KG1 (cell line): ENCODE measurements at regions not wholly inside any gene's neighbourhood (a gene's known extent, or its start where the extent isn't known, plus 50 kb on each side); places are given as distances from the start of the nearest gene placed in this dataset.

Experiments used
- DNase-seq: peaks from one replicate; lab custom pipeline; 2025; lab: John Stamatoyannopoulos, UW

GRCh38 chr2:136212426-136213378 lies 94.8 kb upstream of the CXCR4 start:
- DNase-seq = no peak

- DNase-seq = no peak
Observed at GRCh38 chr2:136211701-136212100, 93.8 kb upstream of the CXCR4 start.

GRCh38 chr2:136210822-136211221 lies 92.9 kb upstream of the CXCR4 start:
- DNase-seq = no peak

GRCh38 chr2:136210455-136210805 lies 92.5 kb upstream of the CXCR4 start:
- no peak for DNase-seq

DNA sequence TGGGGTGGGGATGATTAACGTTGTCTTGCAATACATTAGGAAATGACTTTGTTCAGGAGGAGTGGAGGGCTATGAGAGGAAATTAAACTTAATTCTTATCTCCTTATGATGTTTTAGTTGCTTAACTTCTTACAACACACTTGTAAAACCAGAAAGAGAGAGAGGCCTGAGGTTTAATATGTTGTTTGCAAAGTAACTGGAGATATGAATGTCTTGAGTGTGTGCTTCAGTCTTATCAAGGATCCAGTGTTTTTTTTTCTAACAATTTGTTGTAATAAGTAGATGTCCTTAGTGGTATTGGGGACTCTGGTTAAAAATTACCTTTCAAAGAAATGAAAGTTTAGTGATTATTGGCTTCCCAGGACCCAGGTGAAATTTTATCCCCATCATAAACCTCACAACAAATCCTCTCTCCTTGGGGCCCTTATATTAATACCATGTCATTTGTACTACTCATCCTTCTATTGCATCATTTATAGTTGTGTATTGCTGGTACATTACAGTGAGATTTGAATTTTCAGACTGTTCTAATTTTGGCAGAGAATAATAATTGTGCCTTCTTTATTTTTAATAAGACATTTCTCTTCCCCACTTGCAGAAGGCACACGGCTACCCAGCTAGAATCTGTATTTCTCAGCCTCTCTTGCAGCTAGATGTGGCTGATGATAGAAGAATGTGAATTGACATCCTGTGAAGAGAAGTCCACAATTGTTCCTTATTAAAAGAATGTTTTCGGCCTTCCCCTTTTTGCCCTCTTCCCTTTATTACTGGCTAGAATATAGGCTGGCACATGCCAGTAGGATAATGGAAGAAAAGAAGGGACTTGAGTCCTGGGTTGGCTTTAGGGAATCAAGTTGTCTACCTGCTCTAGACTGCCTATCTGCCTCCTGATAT lies 91.9 kb upstream of the CXCR4 start:
- DNase-seq = no peak

DNA sequence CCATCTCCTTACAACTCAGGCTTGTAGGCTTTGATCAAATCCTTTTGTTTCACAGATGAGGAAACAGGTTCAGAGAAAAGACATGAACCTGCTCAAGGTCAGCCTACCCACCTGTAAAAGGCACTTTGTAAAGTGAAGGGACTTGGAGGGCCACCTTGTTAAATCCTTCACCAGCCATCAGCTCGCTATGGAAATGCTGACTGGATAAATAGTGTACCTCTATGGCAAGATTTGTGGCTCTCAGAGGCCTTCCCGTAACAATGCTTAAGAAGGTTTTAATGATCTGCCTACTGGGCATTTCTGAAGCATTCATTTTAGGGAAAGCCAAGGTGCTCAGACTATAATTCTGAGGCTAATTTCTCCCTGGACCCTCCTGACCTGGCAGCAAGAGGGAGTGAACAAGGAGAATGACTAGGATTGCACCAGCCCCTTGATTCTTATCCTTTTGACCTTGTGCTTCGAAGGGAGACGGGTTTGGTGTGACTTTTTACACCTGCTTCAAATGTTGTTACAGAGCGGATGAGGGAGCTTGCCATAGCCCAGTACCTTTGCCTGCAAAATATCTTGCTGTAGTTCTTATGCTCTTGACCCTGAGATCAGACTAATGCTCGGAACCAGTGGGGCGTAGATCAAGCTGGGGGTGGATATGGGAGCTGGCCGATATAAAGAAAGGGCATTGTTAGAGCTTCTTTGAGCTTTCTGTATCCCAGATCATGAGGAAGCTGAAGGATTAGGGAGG lies 90.9 kb upstream of the CXCR4 start:
- DNase-seq = no peak

DNA sequence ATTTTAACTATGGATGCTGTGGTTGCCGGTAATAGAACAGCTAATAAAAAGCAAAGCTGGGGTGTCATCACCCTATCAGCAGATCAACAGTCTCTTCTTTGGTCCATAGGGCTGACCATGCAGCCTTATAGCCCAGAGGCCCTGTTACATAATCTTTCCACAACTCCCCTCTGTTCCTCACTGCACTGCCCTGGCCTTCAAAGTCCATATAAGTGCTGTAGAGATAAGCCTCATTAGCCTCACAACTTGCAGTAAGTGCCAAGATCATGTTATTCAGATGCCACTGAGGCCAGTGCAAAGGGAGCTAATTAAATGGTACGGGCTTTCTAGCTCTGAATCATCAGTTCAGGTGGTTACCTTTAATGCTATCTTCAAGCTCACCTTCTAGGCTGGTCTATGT lies 89.7 kb upstream of the CXCR4 start:
- DNase-seq = no peak

DNA sequence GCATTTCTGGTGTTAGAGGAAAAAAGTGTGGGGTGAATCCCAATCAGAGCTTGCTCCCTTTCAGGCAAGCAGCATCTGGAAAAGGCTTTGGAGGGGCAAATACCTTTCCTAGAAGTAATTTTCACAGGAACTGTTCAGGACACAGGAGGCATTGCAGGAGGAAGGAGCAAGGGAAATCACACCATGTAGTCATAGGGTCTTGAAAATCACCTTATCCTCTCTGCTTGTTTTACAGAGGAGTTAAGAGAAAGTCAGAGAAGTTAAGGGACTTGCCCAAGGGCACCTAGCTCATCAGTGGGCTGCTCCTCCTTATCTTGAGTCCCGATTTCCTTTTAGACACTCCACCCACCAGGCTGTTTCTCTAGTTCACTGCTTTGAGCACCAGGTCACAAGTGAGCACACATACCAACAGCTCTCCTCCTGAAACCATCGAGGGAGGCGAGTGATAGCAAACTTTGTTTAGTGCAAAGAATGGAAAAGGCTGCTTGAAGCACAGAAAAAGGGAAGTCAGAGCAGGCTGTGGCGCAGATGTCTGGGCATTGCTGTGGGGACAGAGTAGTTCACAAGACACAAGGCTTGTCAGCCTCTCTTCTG lies 89.2 kb upstream of the CXCR4 start:
- no peak for DNase-seq

GRCh38 chr2:136206613-136207012 lies 88.7 kb upstream of the CXCR4 start:
- no peak for DNase-seq

DNA sequence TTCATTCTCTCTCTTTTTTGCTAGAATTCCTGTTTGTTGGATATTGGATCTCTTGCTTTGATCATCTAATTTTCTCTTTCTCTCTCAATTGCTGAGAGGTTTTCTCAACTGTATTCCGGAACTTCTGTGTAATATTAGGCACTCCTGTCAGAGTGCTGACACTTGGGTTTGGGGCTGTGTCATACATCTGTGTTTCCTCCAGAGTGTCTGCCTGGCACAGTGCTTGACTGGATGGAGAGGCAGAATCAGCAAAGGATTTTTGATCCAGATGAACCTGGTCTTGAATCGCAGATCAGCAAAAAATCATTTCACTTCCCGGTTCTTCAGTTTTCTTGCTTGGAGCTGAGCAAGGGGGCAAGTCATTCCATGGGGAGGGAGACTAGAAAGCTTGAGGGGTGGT lies 87.7 kb upstream of the CXCR4 start:
- DNase-seq = no peak

- DNase-seq = no peak
Observed at GRCh38 chr2:136204971-136205370, 87.0 kb upstream of the CXCR4 start.

GRCh38 chr2:136195226-136195625 lies 77.3 kb upstream of the CXCR4 start:
- DNase-seq = no peak

DNA sequence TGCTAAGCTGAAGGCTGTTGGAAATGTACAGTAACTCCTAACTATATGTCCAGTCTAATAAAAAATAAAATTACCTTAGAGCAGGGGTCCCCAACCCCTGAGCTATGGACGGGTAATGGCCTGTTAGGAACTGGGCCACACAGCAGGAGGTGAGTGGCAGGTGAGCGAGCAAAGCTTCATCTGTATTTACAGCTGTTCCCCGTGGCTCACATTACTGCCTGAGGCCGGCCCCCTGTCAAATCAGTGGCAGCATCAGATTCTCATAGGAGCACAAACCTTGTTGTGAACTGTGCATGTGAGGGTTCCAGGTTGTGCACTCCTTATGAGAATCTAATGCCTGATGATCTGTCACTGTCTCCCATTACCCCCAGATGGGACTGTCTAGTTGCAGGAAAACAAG lies 73.1 kb upstream of the CXCR4 start:
- no peak for DNase-seq

GRCh38 chr2:136189221-136189782 lies 71.4 kb upstream of the CXCR4 start:
- DNase-seq = no peak

DNA sequence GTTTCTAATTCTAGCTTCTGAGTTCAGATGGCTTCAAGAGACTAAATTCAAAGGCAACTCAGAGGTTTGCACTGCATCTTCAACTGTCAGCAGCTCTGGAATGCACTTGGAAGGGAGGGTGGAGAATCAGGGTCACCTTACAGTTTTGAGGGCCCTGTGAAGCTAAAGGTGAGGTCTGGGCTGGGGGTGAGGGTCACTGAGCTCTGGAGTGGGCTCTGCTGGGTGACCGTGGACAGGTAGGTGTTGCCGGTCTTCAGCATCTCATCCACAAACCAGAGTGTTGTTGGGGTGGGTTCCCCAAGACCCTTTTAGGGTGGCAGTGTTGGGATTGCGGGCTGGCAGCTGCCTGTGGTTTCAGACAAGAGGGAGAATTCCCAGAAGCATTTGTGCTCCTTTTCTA lies 70.1 kb upstream of the CXCR4 start:
- DNase-seq = no peak

DNA sequence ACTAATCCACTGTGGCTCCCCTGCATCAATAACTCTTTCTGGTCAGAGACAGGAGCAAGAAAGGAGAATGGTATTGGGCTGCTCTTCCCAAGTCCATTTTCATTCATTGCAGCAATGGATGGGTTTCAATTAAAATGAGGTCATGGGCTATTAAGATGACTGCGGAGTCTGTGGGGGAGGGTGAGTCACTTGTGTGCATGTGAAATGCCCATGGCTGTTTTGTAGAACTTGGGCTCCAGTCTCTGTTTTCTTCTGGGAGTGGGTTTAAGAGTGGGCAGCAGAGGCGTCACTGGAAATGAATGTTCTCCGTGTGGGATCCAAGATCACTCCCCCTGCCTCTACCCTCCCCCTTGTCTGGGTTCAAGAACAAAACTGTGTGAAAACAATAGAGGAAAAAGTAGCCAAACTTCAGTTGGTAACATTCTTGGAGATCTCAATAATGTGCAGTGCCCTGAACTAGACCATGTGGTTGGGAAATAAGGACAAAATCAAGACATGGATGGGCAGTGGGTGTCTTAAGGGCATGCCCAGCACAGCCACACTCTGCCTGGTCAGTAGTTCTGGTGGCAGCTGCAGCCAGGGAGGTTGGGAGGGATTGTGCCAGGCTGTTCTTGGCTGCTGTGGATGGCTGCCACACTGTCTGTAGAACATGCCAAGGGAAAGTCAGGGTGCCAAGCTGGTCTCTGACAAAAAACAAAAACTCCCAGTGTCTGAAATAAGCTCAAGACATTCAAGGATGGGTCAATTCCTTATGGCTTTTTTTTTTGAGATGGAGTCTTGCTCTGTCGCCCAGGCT lies 68.2 kb upstream of the CXCR4 start:
- no peak for DNase-seq

- no peak for DNase-seq
Observed at GRCh38 chr2:136183097-136183496, 65.1 kb upstream of the CXCR4 start.

DNA sequence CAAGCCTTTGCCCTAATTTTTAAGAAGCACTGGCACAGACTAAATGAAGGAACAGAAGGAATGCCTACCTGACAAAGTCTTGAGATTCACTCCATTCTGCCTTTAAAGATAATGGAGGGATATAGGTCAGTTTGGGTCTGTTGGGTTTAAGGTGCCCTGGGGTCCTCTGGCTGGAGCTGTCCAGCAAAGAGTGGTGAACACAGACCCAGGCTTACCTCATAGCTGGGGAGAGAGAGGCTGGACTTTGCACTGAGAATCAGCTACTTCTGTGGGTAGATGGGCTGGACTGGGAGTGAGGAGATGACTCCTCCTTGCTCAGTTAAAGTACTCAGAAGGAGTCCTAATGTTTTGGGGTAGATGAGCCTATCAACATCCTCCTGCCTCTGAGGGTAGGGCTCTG lies 64.4 kb upstream of the CXCR4 start:
- DNase-seq = no peak

- no peak for DNase-seq
Observed at GRCh38 chr2:136179602-136179975, 61.6 kb upstream of the CXCR4 start.

DNA sequence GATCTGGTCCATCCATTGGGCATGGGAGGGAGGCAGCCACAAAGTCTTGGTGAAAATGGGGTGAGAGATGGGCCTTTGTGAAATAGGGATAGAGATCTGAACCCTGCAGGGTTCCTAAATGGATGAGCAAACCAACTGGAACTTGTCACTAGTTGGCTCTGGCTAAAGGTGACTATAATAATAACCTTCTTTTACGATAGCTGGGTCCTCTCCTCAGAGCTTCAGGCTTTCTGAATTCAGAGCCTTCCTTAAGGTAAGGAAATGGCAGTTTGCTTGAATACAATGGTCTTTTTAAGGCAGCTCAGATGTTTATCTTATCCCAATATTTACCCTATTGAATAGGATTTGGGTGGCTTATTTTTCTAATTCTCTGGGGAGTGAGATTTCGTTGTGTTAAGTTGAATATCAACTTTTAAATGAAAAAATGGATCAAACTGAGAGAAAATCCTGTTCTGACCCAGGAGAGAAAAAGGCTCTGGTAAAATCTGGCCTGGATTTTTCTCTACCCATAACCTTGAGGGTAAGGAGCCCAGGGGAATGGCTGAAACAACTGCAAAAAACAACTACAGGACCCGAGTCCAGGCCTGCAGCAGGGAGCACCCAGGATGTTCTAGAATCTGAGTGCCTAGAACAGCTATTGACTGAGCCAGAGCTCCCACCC lies 61.1 kb upstream of the CXCR4 start:
- no peak for DNase-seq
